ENCODE measurements at regions not wholly inside any gene's neighbourhood (a gene's known extent, or its start where the extent isn't known, plus 50 kb on each side); places are given as distances from the start of the nearest gene placed in this dataset.
"Not testable (repeated sequence)": the region's sequence is repeated elsewhere in the genome, so short reads cannot be mapped to it uniquely, and the experiment has no call there.

DNA sequence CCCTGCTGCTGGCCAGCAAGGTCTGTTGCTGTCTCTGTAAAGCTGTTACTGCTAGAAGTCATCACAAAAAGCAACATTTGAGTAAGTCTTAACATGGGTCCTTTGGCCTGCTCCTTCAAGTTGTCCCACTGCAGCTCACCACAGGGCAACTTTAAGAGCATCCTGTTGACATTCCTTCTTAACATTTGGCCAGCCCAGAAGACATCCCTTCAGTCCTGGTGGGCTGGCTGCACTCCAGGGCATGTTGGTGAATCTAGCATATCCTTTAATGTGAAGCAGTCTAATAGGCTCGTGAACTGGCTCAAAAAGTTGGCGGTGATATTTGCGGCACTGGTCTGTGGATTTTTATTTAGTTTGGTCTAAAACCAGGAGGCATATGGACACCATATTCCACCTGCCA is 92.2 kb upstream of the MAML3 start:
- ATAC-seq, result no peak

- ATAC-seq, result no peak
Measured at GRCh38 chr4:140244328-140244727, 90.3 kb upstream of the MAML3 start.

DNA sequence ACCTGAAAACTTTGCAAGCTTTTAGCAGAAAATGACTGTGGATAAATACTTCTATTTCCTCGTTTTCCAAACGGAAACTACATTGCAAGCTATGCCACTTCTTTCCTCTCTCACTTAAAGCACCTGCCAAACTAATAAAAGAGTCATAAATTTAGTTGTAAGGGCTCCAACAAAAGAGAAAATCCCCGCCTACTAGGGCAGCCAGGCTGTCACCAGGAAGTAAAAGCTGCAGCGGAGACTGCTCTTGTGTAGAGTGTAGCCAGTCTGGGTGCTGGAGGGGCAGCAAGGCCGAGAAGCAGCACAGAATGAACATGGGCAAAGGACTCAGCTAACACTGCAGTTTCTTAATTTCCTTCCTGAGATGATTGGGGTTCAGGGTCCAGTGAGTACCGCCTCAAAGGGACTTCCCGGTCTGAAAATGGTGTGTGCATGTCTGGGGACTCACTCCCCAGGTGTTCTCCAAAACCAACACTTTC is 89.3 kb upstream of the MAML3 start:
- peak; percentile 58 for ATAC-seq

- ATAC-seq, result no peak
Measured at GRCh38 chr4:140242357-140243277, 88.6 kb upstream of the MAML3 start.

DNA sequence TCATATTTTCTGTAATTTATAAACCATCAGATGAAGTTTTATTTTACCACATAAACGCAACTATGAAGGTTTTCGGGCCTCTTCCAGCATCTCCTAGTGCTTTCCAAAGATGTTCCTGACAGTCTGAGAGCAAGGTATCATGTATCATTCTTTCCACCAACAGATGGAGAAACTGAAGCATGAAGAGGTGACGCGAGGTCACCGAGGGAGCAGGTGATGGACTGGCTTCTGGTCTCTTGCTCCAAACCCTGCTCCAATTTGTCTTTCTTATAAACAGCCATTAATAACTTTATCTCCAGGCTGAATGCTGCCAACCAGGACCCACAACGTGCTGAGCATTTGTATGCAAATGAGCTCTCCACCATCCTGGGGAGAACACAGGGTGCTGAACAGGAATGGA is 86.3 kb upstream of the MAML3 start:
- no peak for ATAC-seq

- ATAC-seq, result no peak
Measured at GRCh38 chr4:140239311-140239710, 85.3 kb upstream of the MAML3 start.

DNA sequence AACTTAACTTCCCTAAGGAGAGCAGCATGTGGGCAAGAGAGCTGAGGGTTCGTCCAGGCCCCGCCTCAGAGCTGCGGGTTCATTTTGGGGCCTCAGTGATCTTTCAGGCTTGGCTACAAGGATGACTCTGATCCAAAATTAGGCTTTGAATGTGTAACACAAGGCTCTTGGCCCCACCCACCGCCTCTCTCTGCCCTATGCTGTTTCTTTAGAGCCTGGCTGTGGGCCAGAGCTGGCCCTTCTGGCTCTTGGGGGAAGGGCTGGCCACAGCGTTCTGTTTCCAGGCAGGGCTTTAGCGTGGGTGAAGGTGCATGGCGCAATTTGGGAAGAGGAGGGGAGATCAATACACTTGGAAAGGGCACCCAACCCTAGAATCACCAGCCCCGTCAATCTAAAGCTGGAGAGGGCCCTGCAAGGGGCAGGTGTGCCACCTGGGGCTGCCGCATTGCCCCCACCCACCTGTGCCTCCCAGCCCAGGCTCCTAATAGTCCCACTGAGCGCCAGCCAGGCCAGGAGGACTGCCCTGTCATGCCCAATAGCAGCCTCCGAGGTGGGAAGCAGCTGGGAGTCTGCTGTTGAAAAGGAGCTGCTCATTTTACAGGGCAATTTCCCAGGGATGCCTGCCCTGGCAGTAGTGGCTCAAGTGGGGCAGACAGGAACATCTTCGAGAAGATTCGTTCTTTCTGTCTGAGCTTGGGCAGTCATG is 84.5 kb upstream of the MAML3 start:
- peak; percentile 91 for ATAC-seq

GRCh38 chr4:140237616-140238350 is 83.8 kb upstream of the MAML3 start:
- ATAC-seq, result peak; percentile 80

GRCh38 chr4:140236654-140237169 is 82.7 kb upstream of the MAML3 start:
- no peak for ATAC-seq

GRCh38 chr4:140234697-140235060 is 80.7 kb upstream of the MAML3 start:
- no peak for ATAC-seq

GRCh38 chr4:140233791-140234696 is 80.1 kb upstream of the MAML3 start:
- peak; percentile 46 for ATAC-seq

- ATAC-seq, result no peak
Measured at GRCh38 chr4:140229881-140230280, 75.9 kb upstream of the MAML3 start.

DNA sequence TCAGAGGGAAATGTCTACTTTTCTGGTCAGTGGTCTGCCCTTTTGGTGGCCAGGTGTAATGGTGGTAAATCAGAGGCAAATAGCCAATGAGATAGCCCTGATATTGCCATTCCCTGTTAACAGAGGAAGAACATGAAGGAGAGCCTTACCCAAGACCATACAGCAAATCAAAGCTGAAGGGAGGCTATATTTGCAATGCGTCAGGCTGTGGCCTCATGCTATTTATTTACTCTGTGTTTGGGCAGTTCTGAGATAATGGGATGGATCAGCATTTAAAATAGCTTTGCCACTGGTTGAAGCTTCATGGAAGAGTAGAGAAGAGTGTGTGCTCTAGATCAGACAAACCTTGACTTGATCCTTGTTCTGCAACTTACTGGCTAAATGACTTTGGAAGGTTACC is 73.3 kb upstream of the MAML3 start:
- ATAC-seq, result no peak

DNA sequence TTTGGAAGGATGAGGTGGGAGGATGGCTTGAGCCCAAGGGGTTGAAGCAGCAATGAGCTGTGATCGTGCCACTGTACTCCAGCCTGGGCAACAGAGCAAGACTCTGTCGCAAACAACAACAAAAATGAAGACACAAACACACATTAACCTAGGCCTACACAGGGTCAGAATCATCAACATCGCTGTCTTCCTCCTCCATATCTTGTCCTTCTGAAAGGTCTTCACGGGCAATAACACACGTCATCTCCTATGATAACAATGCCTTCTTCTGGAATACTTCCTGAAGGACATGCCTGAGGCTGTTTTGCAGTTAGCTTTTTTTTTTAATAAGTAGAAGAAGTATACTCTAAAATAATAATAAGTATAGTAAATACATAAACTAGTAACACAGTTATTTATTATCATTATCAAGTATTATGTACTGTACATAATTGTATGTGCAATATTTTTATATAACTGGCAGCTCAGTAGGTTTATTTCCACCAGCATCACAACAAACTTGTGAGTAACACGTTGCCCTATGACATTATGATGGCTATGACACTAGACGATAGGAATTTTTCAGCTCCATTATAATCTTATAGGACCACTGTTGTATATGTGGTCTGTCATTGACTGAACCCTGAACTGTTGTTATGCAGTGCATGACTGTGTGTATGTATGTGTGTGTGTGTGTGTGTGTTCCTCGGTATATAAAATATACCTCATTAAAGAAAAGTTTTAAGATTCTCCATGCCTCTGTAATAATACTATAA is 69.2 kb upstream of the MAML3 start:
- ATAC-seq, result no peak

GRCh38 chr4:140222171-140222570 is 68.2 kb upstream of the MAML3 start:
- peak; percentile 60 for ATAC-seq

DNA sequence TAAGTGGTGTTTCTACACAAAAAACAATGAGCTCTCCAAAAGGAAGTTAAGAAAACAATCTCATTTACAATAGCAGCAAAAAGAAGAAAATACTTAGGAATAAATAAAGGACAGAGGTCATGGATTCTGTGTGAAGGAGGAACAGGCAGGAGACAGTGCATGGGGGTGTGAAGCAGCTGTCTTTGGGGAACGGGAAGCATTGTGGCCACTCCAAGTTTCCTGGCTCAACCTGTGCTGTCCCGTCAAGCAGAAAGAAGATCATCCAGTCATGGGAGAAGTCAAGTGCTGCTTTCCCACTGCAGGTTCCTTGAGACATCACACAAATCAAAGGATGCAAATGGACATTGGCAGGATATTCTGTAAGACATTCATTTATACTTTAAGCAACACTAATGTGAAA is 66.1 kb upstream of the MAML3 start:
- no peak for ATAC-seq

DNA sequence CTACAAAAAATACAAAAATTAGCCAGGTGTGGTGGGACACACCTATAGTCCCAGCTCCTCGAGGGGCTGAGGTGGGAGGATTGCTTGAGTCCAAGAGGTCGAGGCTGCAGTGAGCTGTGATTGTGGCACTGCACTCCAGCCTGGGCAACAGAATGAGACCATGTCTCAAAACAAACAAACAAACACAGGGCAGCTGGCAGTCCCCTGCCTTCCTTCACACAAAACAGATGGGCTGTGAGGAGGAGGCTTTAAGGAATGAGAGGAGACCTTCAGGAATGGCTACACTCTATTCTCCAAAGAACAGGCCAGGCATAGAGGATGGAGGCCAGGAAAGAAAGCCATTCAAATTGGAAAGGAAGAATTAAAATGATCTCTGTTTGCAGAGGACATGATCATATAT is 65.6 kb upstream of the MAML3 start:
- no peak for ATAC-seq

GRCh38 chr4:140219070-140219469 is 65.1 kb upstream of the MAML3 start:
- not testable (repeated sequence) for ATAC-seq

DNA sequence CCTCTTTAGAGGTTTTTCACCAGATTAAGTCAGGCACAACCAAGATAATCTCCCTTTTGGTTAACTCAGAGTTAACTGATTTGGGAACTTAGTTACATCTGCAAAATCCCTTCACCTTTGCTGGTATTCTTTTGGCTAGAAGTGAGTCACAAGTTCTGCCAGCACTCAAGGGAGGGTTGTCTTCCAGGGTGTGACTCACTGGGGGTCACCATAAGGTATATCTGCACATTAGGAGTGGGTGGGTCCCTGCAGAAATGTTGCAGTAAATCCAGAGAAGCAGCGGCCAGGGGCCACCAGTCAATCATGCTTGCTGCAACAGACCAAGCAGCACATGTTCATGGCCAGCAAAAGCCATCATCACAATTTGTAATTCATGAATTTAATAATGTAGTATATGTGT is 59.8 kb upstream of the MAML3 start:
- peak; percentile 67 for ATAC-seq

GRCh38 chr4:140213116-140213515 is 59.1 kb upstream of the MAML3 start:
- no peak for ATAC-seq

DNA sequence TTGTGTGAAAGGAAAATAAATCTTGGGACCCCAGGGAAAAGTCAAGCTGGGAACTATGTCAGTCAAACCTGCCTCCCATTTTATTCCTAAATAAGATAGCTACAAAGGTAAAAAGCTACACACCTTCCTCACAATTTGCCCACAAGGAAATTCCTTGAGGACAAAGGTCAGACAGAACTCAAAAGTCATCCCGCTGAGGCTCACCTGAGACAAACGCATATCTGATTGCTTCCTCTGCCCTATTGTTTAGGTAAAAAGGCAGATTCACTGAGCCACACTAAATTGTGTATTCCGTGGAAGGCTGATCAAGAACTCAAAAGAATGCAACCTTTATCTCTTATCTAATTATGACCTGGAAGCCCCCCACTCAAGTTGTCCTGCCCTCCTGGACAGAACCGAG is 58.7 kb upstream of the MAML3 start:
- ATAC-seq, result no peak
